CD14-positive monocyte (primary cell): ENCODE measurements at regions not wholly inside any gene's neighbourhood (a gene's known extent, or its start where the extent isn't known, plus 50 kb on each side); places are given as distances from the start of the nearest gene placed in this dataset.
A peak's percentile ranks its signal among the peaks of the same experiment; 100 is the strongest.

ENCODE experiments used
- DNase-seq, 3 donors: peaks; one replicate each; pipeline ENCODE4 v3.0.0-alpha.2; 2011 to 2022
- H2AFZ ChIP-seq: 2 replicates; pipeline ENCODE4 v1.6.0; 2012; ENCODE audit warnings: mild to moderate bottlenecking, low read depth, low read length, inconsistent platforms; ENCODE audit not compliant: insufficient read depth, poor library complexity, severe bottlenecking
- H3K27ac ChIP-seq, 2 donors: 1 replicate in 1 of 2; 2 replicates in 1 of 2; pipeline ENCODE4 v1.5.1; 2012 to 2013; ENCODE audit warnings: low read length in 2 of 2, control low read depth in 1 of 2, inconsistent platforms in 1 of 2, low read depth in 1 of 2, mild to moderate bottlenecking in 1 of 2
- H3K27me3 ChIP-seq, 2 donors: one replicate each; pipeline versions ENCODE4 v1.6.0 to v1.6.1; 2011 to 2013; ENCODE audit warnings: low read length in 2 of 2; ENCODE audit not compliant: control insufficient read depth in 2 of 2, insufficient read depth in 2 of 2
- H3K36me3 ChIP-seq, 2 donors: replicated peaks in 1 of 2; 1 replicate in 1 of 2; 2 replicates in 1 of 2; pipeline versions ENCODE4 v1.5.1 to v1.6.1; 2012 to 2013; ENCODE audit warnings: low read length in 2 of 2, control low read depth in 1 of 2, inconsistent platforms in 1 of 2, mild to moderate bottlenecking in 1 of 2; ENCODE audit not compliant: insufficient read depth in 2 of 2, control insufficient read depth in 1 of 2
- H3K4me1 ChIP-seq, 2 donors: 1 replicate in 1 of 2; 2 replicates in 1 of 2; pipeline versions ENCODE4 v1.5.1 to v1.6.1; 2012 to 2013; ENCODE audit warnings: low read length in 2 of 2, control low read depth in 1 of 2, inconsistent platforms in 1 of 2, mild to moderate bottlenecking in 1 of 2, moderate library complexity in 1 of 2; ENCODE audit not compliant: insufficient read depth in 2 of 2, control insufficient read depth in 1 of 2
- H3K4me2 ChIP-seq: replicated peaks from 2 replicates; pipeline ENCODE3; 2012; ENCODE audit warnings: low read length, moderate library complexity, mild to moderate bottlenecking; ENCODE audit not compliant: poor library complexity, severe bottlenecking; ENCODE audit errors: extremely low read depth
- H3K4me3 ChIP-seq, 3 experiments: fragments of 200-600 bp in 1 of 3; sonication (generic) in 1 of 3; replicated peaks in 1 of 3; 1 replicate in 2 of 3; 2 replicates in 1 of 3; pipeline ENCODE4 v1.5.1; 2011 to 2013; ENCODE audit warnings: low read length in 3 of 3, mild to moderate bottlenecking in 3 of 3, control low read depth in 2 of 3, low read depth in 2 of 3, inconsistent platforms in 1 of 3, moderate library complexity in 1 of 3
- H3K79me2 ChIP-seq: 2 replicates; pipeline ENCODE4 v1.6.0; 2012; ENCODE audit warnings: mild to moderate bottlenecking, control low read depth, inconsistent platforms, low read length, moderate library complexity; ENCODE audit not compliant: insufficient read depth
- H3K9ac ChIP-seq: 2 replicates; pipeline ENCODE4 v1.6.0; 2017; ENCODE audit warnings: low read length, mild to moderate bottlenecking; ENCODE audit not compliant: insufficient read depth, poor library complexity, severe bottlenecking
- H3K9me3 ChIP-seq, 2 donors: replicated peaks in 1 of 2; 1 replicate in 1 of 2; 2 replicates in 1 of 2; pipeline versions ENCODE4 v1.5.1 to v1.6.1; 2012 to 2013; ENCODE audit warnings: low read length in 2 of 2, control low read depth in 1 of 2; ENCODE audit not compliant: control insufficient read depth in 1 of 2, insufficient read depth in 1 of 2
- H4K20me1 ChIP-seq: 2 replicates; pipeline ENCODE4 v1.6.0; 2012; ENCODE audit warnings: mild to moderate bottlenecking, low read length, control low read depth, moderate library complexity; ENCODE audit not compliant: insufficient read depth
- H3K27ac Mint-ChIP-seq, 7 donors: one replicate each; pipeline ENCODE4 v1.8.0; 2020; ENCODE audit warnings: mild to moderate bottlenecking in 7 of 7, mixed read lengths in 7 of 7, moderate library complexity in 6 of 7, inconsistent platforms in 2 of 7
- H3K27me3 Mint-ChIP-seq, 3 donors: one replicate each; pipeline ENCODE4 v1.8.0; 2021 to 2022; ENCODE audit warnings: low read depth in 3 of 3, mild to moderate bottlenecking in 3 of 3, mixed read lengths in 3 of 3, moderate library complexity in 3 of 3, inconsistent platforms in 1 of 3
- H3K36me3 Mint-ChIP-seq, 2 donors: one replicate each; pipeline ENCODE4 v1.8.0; 2020; ENCODE audit warnings: mixed read lengths in 2 of 2, inconsistent platforms in 1 of 2, mild to moderate bottlenecking in 1 of 2
- H3K4me1 Mint-ChIP-seq: one replicate; pipeline ENCODE4 v1.8.0; 2020; ENCODE audit warnings: mild to moderate bottlenecking, mixed read lengths
- H3K4me3 Mint-ChIP-seq, 2 donors: one replicate each; pipeline ENCODE4 v1.8.0; 2020; ENCODE audit warnings: mild to moderate bottlenecking in 2 of 2, mixed read lengths in 2 of 2, moderate library complexity in 1 of 2
- H3K9me3 Mint-ChIP-seq, 7 donors: one replicate each; pipeline ENCODE4 v1.8.0; 2020 to 2022; ENCODE audit warnings: mixed read lengths in 7 of 7, mild to moderate bottlenecking in 6 of 7, moderate library complexity in 6 of 7, inconsistent platforms in 2 of 7
- CTCF ChIP-seq: fragments of 200-600 bp; IDR thresholded peaks from one replicate; pipeline ENCODE4 v1.8.0; 2022; ENCODE audit warnings: antibody characterized with exemption, mild to moderate bottlenecking
- WGBS: methylation state at CpG from one replicate; pipeline ENCODE4 v1.1.5; 2013; ENCODE audit warnings: missing lambda C conversion rate; ENCODE audit not compliant: insufficient coverage; 5-methylcytosine and 5-hydroxymethylcytosine counted together
- intact Hi-C, 2 donors: fragments of 100-400 bp; cut with micrococcal nuclease; formaldehyde crosslinking; loops; one replicate each; pipeline versions ENCODE4 v1.15.0 to v1.15.1; 2023

- 80% methylated on average over 1 of the region's 4 CpGs for WGBS
- peak; percentile 16 for TF ChIP-seq CTCF
- Histone ChIP-seq H3K27me3 (no peaks in the 10 kb centered on the region), H3K27ac (no peak overlapping the region), H3K9ac (no peak overlapping the region), H2AFZ (no peak overlapping the region), H3K4me1 (no peaks in the 10 kb centered on the region), H3K4me2 (no peak overlapping the region), H3K79me2 (no peaks in the 10 kb centered on the region), H3K36me3 (no peaks in the 10 kb centered on the region), H3K9me3 (no peaks in the 10 kb centered on the region), H3K4me3 (no peak overlapping the region), H4K20me1 (no peaks in the 10 kb centered on the region)
- H3K4me1 Mint-ChIP-seq = no peaks in the 10 kb centered on the region
- H3K27ac Mint-ChIP-seq = no peak overlapping the region
- intact Hi-C loops = no loop called here
- H3K27me3 Mint-ChIP-seq = peaks cover 0 to 3% (median 2%) of the 10 kb centered on the region in 3 donors
- H3K9me3 Mint-ChIP-seq = peaks cover 0 to 3% (median 0%) of the 10 kb centered on the region in 7 donors
- no peaks in the 10 kb centered on the region for H3K36me3 Mint-ChIP-seq
- DNase-seq = no peak
- H3K4me3 Mint-ChIP-seq = no peak overlapping the region
Observed at GRCh38 chr3:7800006-7800780, 701.4 kb upstream of the LMCD1 start.

GRCh38 chr3:7812490-7812889, 689.1 kb upstream of the LMCD1 start:
- no peak for TF ChIP-seq CTCF
- WGBS = no CpG with 5 or more reads among the region's 3 CpGs
- no peak overlapping the region for H3K27ac Mint-ChIP-seq
- Histone ChIP-seq H2AFZ (no peak overlapping the region), H3K9ac (no peak overlapping the region), H3K9me3 (peaks cover 6 to 11% of the 10 kb centered on the region in 2 donors), H3K27ac (no peak overlapping the region), H3K27me3 (no peaks in the 10 kb centered on the region), H3K79me2 (no peaks in the 10 kb centered on the region), H3K36me3 (no peaks in the 10 kb centered on the region), H4K20me1 (no peaks in the 10 kb centered on the region), H3K4me3 (no peak overlapping the region), H3K4me2 (no peak overlapping the region), H3K4me1 (no peaks in the 10 kb centered on the region)
- H3K4me1 Mint-ChIP-seq = no peaks in the 10 kb centered on the region
- H3K4me3 Mint-ChIP-seq = no peak overlapping the region
- no peak for DNase-seq
- H3K36me3 Mint-ChIP-seq = no peaks in the 10 kb centered on the region
- no peaks in the 10 kb centered on the region for H3K27me3 Mint-ChIP-seq
- peaks cover 4 to 15% (median 9%) of the 10 kb centered on the region in 7 donors for H3K9me3 Mint-ChIP-seq
- intact Hi-C loops = no loop called here
